ENCODE measurements at regions not wholly inside any gene's neighbourhood (a gene's known extent, or its start where the extent isn't known, plus 50 kb on each side); places are given as distances from the start of the nearest gene placed in this dataset.

GRCh38 chr7:136205956-136206355, 228.8 kb upstream of the MTPN start:
- no peaks in the 10 kb centered on the region for H3K4me1 ChIP-seq (ENCODE audit: low read depth)
- DNase-seq (no peak), ATAC-seq (no peak)
- intact Hi-C loops (cut with DNase I, micrococcal nuclease) = no loop called here
- TF ChIP-seq CTCF (IDR thresholded peaks at IDR 0.05) = no peak
- H3K9me3 ChIP-seq = no peaks in the 10 kb centered on the region
- H3K4me3 ChIP-seq = no peak overlapping the region
- H3K36me3 ChIP-seq (ENCODE audit: low read depth) = no peaks in the 10 kb centered on the region

- intact Hi-C loops (cut with DNase I, micrococcal nuclease) = no loop called here
These were observed 221.0 kb upstream of the MTPN start for GRCh38 chr7:136198168-136198567.

GRCh38 chr7:136194878-136195277, 217.7 kb upstream of the MTPN start:
- no peak overlapping the region for H3K4me3 ChIP-seq
- ATAC-seq (no peak), DNase-seq (no peak)
- no peaks in the 10 kb centered on the region for H3K36me3 ChIP-seq (ENCODE audit: low read depth)
- no peak for TF ChIP-seq CTCF (IDR thresholded peaks at IDR 0.05)
- peaks cover 52% of the 10 kb centered on the region for H3K9me3 ChIP-seq
- no peaks in the 10 kb centered on the region for H3K4me1 ChIP-seq (ENCODE audit: low read depth)
- intact Hi-C loops (cut with DNase I, micrococcal nuclease) = no loop called here

More at GRCh38 chr7:136198168-136198567, 221.0 kb upstream of the MTPN start:
- Histone ChIP-seq H3K9me3 (peaks cover 52% of the 10 kb centered on the region), H3K4me3 (no peak overlapping the region), H3K4me1 (ENCODE audit: low read depth) (no peaks in the 10 kb centered on the region), H3K36me3 (ENCODE audit: low read depth) (no peaks in the 10 kb centered on the region)
- ATAC-seq = no peak
- TF ChIP-seq CTCF (IDR thresholded peaks at IDR 0.05) = no peak
- DNase-seq = no peak

- Histone ChIP-seq H3K4me3 (no peak overlapping the region), H3K9me3 (peaks cover 43% of the 10 kb centered on the region), H3K4me1 (ENCODE audit: low read depth) (no peaks in the 10 kb centered on the region), H3K36me3 (ENCODE audit: low read depth) (no peaks in the 10 kb centered on the region)
- no peak for TF ChIP-seq CTCF (IDR thresholded peaks at IDR 0.05)
- no peak for ATAC-seq
- no peak for DNase-seq
- intact Hi-C loops (cut with DNase I, micrococcal nuclease) = no loop called here
These were observed 216.8 kb upstream of the MTPN start for GRCh38 chr7:136193940-136194339.

GRCh38 chr7:136189506-136189998, 212.4 kb upstream of the MTPN start:
- intact Hi-C loops (cut with DNase I, micrococcal nuclease) = no loop called here

More at GRCh38 chr7:136189506-136189998, 212.4 kb upstream of the MTPN start:
- Histone ChIP-seq H3K9me3 (peaks cover 9% of the 10 kb centered on the region), H3K36me3 (ENCODE audit: low read depth) (no peaks in the 10 kb centered on the region), H3K4me3 (no peak overlapping the region), H3K4me1 (ENCODE audit: low read depth) (no peaks in the 10 kb centered on the region)
- no peak for TF ChIP-seq CTCF (IDR thresholded peaks at IDR 0.05)
- no peak for ATAC-seq
- DNase-seq = no peak

All from mucosa of descending colon (tissue), 3 donors.